ENCODE measurements at regions not wholly inside any gene's neighbourhood (a gene's known extent, or its start where the extent isn't known, plus 50 kb on each side); places are given as distances from the start of the nearest gene placed in this dataset.

GRCh38 chr2:83613178-83613577 lies 845.9 kb downstream of the SUCLG1 start:
- TF ChIP-seq CTCF (IDR thresholded peaks at IDR 0.05) = no peak

- 0 out of 2 replicates have a peak, but pooled peaks have one; percentile 14 for TF ChIP-seq CTCF (IDR thresholded peaks at IDR 0.05)
These were observed 856.3 kb downstream of the SUCLG1 start for GRCh38 chr2:83602753-83603152.

DNA sequence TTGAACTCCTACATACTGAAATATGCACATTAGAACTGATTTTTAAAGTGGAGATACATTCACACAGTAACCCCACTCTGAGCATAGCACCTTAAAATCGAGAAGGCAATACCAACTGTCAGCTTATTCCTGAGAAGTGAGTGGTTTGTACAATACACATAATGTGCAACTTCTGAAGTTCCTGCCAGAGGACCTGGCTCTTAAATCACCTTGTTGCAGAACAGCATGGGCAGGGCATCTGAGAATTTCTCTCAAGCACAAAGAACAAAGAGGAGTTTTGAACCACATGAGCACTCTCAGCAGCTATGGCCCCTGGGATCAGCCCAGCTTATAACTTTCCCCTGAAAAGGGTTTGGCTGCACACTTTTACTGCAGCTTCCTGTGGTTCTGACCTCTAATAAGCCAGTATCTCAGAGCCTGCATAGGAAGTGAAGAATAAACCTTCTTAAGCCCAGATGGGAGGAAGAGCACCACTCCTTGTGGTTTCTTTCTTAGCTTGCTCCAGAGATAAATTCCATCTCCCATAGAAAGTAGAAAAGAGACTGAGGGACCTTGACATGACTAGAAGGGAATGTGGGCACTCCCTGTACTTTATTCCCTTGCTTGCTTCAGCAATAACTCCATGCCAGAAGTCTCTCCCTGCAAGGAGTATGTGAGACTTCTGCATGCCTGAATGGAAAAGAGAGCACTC lies 862.3 kb downstream of the SUCLG1 start:
- no peak for TF ChIP-seq CTCF (IDR thresholded peaks at IDR 0.05)

GRCh38 chr2:83595926-83596325 lies 863.2 kb downstream of the SUCLG1 start:
- TF ChIP-seq CTCF (IDR thresholded peaks at IDR 0.05) = no peak

DNA sequence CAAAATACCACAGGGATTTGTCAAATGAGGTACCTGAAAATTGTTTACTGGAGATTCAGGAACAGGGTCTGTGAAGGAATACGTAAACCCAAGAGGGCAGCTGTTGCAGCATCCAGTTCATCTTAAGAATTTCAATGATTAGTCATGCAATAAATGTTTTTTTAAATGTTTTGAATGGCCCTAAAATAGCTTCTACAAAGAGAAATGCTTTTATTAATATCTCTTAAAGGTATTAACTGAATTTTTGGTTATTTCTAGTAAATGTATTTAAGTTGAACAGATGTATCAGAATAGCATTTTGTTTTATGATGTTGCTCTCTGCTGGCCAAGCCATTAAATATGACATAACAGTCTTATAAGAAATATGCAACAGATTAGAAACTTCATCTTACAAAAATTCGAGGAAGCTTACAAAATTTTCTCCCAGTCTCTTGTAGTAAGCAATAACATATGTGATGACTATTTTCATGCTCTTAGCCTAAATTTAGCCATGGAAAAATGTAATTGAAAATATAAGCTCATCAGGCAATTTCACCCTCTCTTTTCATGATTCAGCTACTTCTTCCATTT lies 863.9 kb downstream of the SUCLG1 start:
- TF ChIP-seq CTCF (IDR thresholded peaks at IDR 0.05) = no peak

DNA sequence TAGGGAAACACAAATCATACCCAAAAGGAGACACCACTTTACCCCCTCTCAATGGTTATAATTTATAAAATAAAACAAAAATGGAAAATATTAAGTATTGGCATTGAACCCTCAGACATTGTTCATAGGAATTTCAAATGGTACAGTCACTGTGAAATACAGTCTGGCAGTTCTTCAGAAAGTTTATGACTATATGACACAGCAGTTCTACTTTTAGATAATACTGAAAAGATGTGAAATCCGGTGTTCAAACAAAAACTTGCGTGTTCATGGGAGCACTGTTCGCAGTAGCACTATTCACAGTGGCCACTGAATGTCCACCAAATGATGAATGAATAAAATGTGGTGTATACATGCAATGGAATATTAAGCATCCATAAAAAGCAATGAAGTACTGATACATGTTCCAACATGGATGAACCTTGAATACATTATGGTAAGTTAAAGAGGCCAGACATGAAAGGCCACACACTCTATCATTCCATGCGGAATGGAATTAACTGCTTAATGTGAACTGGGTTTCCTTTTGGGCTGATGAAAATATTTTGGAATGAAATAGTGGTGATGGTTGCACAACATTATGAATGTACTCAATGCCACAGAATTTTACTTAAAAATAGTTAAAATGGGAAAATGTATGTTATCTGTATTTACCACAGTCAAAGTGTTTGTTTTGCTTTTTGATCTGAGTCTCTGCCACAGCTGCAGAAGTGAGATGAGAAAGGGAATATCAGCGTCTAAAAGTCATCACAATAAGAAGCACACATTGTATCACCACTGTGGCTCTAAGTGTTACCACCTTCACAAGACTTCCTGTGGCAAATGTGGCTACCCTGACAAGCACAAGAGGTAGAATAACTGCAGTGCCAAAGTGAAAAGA lies 864.6 kb downstream of the SUCLG1 start:
- no peak for TF ChIP-seq CTCF (IDR thresholded peaks at IDR 0.05)

GRCh38 chr2:83587309-83587708 lies 871.8 kb downstream of the SUCLG1 start:
- peak; percentile 22; the same call in 1 of the 2 replicates for TF ChIP-seq CTCF (IDR thresholded peaks at IDR 0.05)
